ENCODE measurements at regions not wholly inside any gene's neighbourhood (a gene's known extent, or its start where the extent isn't known, plus 50 kb on each side); places are given as distances from the start of the nearest gene placed in this dataset.
A peak's percentile ranks its signal among the peaks of the same experiment; 100 is the strongest.

- H3K36me3 Mint-ChIP-seq (ENCODE audit: low read depth), result no peaks in the 10 kb centered on the region
- H3K27me3 Mint-ChIP-seq, result peaks cover 12% of the 10 kb centered on the region
- H3K4me1 Mint-ChIP-seq, result no peaks in the 10 kb centered on the region
- H3K27ac Mint-ChIP-seq, result no peak overlapping the region
- H3K4me3 Mint-ChIP-seq, result no peak overlapping the region
- ATAC-seq (replicated peaks), result no peak
- no peaks in the 10 kb centered on the region for H3K9me3 Mint-ChIP-seq
Observed at GRCh38 chr1:58893257-58893869, 109.5 kb upstream of the JUN start.

GRCh38 chr1:58895082-58895481, 111.2 kb upstream of the JUN start:
- no peak for ATAC-seq (replicated peaks)
- no peak overlapping the region for H3K4me3 Mint-ChIP-seq
- H3K27ac Mint-ChIP-seq, result no peak overlapping the region

DNA sequence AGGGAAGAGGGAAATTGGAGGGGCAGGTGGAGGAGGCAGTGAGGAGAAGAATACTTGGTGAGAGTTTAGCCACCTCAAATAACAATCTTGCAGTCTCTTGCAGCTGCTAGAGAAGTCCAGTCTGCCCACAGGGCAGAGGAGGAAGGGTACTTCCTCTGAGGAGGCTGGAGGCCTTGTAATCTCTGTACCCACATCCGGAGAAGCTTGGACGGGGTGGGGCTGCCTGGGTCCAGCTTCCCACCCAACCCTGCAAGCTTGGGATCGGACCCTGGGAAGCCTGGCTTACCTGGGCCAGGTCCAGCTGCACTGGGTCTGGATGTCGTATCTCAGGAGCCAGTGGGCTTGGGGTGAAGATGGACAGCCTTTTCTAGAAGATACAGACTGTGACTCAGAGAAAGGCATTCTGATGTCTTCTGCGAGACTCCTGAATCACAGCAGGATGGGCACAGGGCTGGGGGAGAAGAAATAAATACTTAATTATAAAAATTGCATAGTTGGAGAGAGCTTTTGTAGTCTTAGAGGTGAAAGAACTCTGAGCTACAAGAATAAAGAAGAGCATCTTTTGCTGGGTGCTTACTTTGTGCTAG, 111.8 kb upstream of the JUN start:
- Mint-ChIP-seq H3K4me1 (no peaks in the 10 kb centered on the region), H3K4me3 (no peak overlapping the region), H3K36me3 (ENCODE audit: low read depth) (no peaks in the 10 kb centered on the region), H3K27me3 (peaks cover 12% of the 10 kb centered on the region), H3K9me3 (no peaks in the 10 kb centered on the region), H3K27ac (no peak overlapping the region)
- ATAC-seq (replicated peaks), result no peak

More at GRCh38 chr1:58895082-58895481, 111.2 kb upstream of the JUN start:
- no peaks in the 10 kb centered on the region for H3K4me1 Mint-ChIP-seq
- H3K9me3 Mint-ChIP-seq, result no peaks in the 10 kb centered on the region
- H3K36me3 Mint-ChIP-seq (ENCODE audit: low read depth), result no peaks in the 10 kb centered on the region
- peaks cover 12% of the 10 kb centered on the region for H3K27me3 Mint-ChIP-seq

DNA sequence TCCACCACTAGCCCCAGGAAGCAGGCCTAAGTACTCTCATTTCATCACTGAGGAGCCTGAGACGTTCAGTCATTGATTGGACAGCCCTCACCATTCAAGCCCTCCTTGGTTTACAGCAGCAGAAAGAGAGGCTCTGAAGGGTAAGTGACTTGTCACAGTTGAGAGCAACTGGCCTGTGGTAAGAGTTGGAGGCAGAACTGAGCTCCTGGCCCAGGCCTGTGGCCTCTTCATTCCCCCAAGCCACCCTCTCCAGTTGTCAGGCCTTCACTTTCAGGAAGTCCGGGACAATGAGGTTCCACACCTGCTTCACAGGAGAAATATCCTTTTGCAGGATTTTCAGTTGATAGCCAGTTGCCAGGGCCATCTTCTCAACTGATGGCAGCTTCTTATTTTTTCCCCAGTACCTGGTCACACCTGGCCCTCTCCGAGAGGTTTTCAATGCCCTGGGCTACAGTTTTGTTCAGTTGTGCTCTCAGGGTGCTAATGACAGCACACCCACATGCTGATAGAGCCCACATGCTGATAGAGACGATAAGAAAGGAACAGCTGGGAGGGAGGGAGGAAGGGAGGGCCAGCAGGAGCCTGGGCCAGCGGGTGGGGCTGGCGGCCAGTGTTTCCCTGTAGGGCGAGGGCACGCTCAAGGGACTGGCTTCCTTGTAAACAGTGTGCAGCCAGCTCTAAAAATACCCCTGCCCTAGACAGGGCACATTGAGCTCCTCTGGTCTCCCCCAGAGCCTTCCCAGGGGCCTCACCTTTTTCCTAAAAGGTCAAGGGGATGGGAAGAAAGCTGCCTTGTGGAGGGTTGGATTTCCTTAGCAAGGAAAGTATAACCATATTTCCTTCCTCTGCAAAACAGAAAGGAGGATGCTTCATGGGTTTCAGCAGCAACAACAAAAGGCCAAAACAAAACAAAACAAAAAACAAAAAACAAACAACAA, 112.7 kb upstream of the JUN start:
- peaks cover 8% of the 10 kb centered on the region for H3K27me3 Mint-ChIP-seq
- H3K36me3 Mint-ChIP-seq (ENCODE audit: low read depth), result no peaks in the 10 kb centered on the region
- no peak for ATAC-seq (replicated peaks)
- H3K27ac Mint-ChIP-seq, result no peak overlapping the region
- H3K4me3 Mint-ChIP-seq, result no peak overlapping the region
- H3K9me3 Mint-ChIP-seq, result no peaks in the 10 kb centered on the region
- H3K4me1 Mint-ChIP-seq, result no peaks in the 10 kb centered on the region

- no peak for ATAC-seq (replicated peaks)
- H3K27me3 Mint-ChIP-seq, result no peaks in the 10 kb centered on the region
- no peaks in the 10 kb centered on the region for H3K9me3 Mint-ChIP-seq
- H3K36me3 Mint-ChIP-seq (ENCODE audit: low read depth), result no peaks in the 10 kb centered on the region
- no peak overlapping the region for H3K27ac Mint-ChIP-seq
- H3K4me3 Mint-ChIP-seq, result no peak overlapping the region
- peaks cover 6% of the 10 kb centered on the region for H3K4me1 Mint-ChIP-seq
Observed at GRCh38 chr1:58898739-58899586, 115.1 kb upstream of the JUN start.

DNA sequence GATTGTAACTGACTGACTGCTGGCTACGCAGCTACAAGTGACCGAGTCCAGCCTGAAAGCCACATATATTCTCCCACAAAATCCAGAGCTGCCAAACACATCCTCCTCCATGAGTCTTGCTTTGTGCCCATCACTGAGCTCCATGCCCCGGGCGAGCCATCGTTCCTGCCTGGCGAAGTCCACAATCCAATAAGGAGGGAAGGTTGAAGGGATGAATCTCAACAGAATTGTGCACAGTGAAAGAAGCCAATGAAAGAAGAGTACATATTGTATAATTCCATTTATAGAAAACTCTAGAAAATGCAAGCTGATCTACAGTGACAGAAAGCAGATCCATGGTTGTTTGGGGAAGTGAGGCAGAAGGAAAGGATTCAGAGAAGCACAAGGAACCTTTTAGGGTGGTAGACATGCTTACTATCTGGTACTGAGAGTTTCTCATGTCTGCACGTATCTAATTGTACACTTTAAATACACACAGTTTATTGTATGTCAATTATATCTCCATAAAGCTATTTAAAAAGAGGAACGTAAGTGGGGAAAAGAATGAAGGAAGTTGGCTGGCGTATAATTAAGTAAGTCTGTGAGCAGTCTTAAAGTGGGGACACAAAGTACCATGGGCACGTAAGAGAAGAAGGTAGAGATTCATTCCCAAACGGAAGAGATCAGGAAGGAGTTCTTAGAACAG, 115.9 kb upstream of the JUN start:
- Mint-ChIP-seq H3K36me3 (ENCODE audit: low read depth) (no peaks in the 10 kb centered on the region), H3K4me3 (no peak overlapping the region), H3K27me3 (no peaks in the 10 kb centered on the region), H3K9me3 (no peaks in the 10 kb centered on the region), H3K27ac (no peak overlapping the region), H3K4me1 (peaks cover 6% of the 10 kb centered on the region)
- no peak for ATAC-seq (replicated peaks)

- H3K36me3 Mint-ChIP-seq (ENCODE audit: low read depth), result no peaks in the 10 kb centered on the region
- H3K9me3 Mint-ChIP-seq, result no peaks in the 10 kb centered on the region
- ATAC-seq (replicated peaks), result no peak
- no peak overlapping the region for H3K4me3 Mint-ChIP-seq
- no peaks in the 10 kb centered on the region for H3K27me3 Mint-ChIP-seq
- peaks cover 6% of the 10 kb centered on the region for H3K4me1 Mint-ChIP-seq
- no peak overlapping the region for H3K27ac Mint-ChIP-seq
Observed at GRCh38 chr1:58900396-58900795, 116.5 kb upstream of the JUN start.

- Mint-ChIP-seq H3K36me3 (ENCODE audit: low read depth) (no peaks in the 10 kb centered on the region), H3K9me3 (no peaks in the 10 kb centered on the region), H3K4me1 (peaks cover 6% of the 10 kb centered on the region), H3K27ac (no peak overlapping the region), H3K4me3 (no peak overlapping the region), H3K27me3 (no peaks in the 10 kb centered on the region)
- ATAC-seq (replicated peaks), result no peak
Observed at GRCh38 chr1:58901008-58901407, 117.2 kb upstream of the JUN start.

GRCh38 chr1:58902830-58903513, 119.1 kb upstream of the JUN start:
- Mint-ChIP-seq H3K9me3 (no peaks in the 10 kb centered on the region), H3K4me1 (peaks cover 6% of the 10 kb centered on the region), H3K4me3 (peak overlapping the region; percentile 80), H3K36me3 (ENCODE audit: low read depth) (no peaks in the 10 kb centered on the region), H3K27ac (peak overlapping the region; percentile 80), H3K27me3 (no peaks in the 10 kb centered on the region)
- ATAC-seq (replicated peaks), result no peak

DNA sequence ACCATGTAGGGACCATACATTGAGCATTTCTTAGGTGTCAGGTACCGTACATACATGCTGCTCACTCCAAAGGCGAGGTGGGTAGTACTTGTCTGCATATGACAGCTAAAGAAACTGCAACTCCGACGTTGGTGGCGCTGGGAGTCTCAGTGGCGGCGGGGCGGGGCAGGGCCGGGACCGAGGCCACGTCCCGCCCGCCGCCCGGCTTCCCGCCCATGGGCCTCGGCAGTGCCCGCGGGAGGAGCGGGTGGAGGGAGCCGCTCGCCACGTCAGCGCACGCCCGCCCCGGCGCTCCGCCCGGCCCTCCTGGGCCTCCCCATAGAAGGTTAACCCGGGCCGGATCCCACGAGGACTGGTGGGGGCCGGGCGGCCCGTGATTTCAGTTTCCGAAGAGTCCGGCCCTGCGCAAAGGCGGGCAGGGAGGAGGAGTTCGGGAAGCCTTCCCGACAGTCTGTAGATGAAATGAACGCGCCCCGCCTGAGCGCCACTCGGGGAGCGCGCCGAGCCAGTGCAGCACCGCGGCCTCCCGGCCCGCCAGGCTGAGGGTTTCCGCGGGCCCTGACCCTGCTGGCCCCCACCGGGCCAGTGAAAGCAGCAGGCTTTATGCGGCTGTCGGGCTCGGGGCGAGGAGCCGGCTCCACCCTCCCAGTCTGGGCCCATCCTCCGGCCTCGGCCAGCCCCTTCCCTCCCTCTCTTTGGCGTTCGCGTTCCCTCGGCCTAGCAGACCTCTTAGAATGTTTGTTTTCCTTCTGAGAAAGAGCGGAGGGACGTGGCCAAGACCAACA, 119.9 kb upstream of the JUN start:
- Mint-ChIP-seq H3K9me3 (no peaks in the 10 kb centered on the region), H3K27ac (peak overlapping the region; percentile 80), H3K4me3 (peak overlapping the region; percentile 80), H3K36me3 (ENCODE audit: low read depth) (no peaks in the 10 kb centered on the region), H3K4me1 (peaks cover 6% of the 10 kb centered on the region), H3K27me3 (no peaks in the 10 kb centered on the region)
- peak; percentile 93 for ATAC-seq (replicated peaks)

DNA sequence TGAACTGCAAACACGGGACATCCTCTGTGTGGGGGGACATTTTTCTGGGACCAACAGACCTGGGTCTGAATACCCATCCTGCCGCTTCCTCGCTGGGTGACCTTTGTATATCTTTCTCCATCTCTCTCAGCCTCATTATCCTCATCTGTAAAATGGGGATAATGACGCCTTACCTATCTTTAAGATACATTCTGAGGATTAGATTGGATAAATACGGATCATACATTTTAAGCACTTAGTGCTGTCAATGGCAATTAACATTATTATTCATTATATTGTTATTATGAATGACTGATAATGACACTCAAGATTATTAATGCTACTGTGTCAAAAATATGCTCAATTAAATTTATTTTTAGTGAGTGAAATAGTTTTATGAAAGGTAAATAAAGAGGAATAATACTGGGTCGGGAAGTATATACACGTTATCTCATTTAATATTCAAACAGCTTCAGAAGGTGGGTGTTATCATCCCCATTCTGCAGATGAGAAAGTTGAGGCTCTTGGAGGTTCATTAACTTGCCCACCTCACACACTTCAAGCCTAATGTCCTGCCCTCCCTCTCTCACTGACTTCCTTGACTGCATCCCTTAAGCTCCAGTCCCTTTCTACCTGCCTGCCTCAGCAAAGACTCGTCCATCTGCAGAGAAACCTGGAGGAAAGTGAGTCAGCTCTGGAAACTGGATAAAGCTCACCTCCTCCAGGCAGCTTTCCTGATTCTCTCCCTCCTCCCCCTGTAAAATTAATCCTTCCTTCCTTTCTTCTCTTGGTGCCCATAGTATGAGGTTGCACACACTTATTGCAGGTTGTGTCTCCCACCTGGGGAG, 120.7 kb upstream of the JUN start:
- Mint-ChIP-seq H3K9me3 (no peaks in the 10 kb centered on the region), H3K27me3 (no peaks in the 10 kb centered on the region), H3K27ac (peak overlapping the region; percentile 29), H3K4me1 (peaks cover 6% of the 10 kb centered on the region), H3K36me3 (ENCODE audit: low read depth) (no peaks in the 10 kb centered on the region), H3K4me3 (peak overlapping the region; percentile 80)
- ATAC-seq (replicated peaks), result no peak

GRCh38 chr1:58905126-58905490, 121.3 kb upstream of the JUN start:
- ATAC-seq (replicated peaks), result no peak

More at GRCh38 chr1:58905126-58905490, 121.3 kb upstream of the JUN start:
- no peaks in the 10 kb centered on the region for H3K27me3 Mint-ChIP-seq
- H3K4me3 Mint-ChIP-seq, result peak overlapping the region; percentile 80
- H3K4me1 Mint-ChIP-seq, result peaks cover 6% of the 10 kb centered on the region
- H3K9me3 Mint-ChIP-seq, result no peaks in the 10 kb centered on the region
- H3K27ac Mint-ChIP-seq, result peak overlapping the region; percentile 29
- H3K36me3 Mint-ChIP-seq (ENCODE audit: low read depth), result no peaks in the 10 kb centered on the region

Measured in activated T-helper 17 cell treated with anti-CD3 and anti-CD28 coated beads, Interleukin-2, amount 50 U/mL, for 72 hours (primary cell).